NT2/D1 (cell line): ENCODE measurements at regions not wholly inside any gene's neighbourhood (a gene's known extent, or its start where the extent isn't known, plus 50 kb on each side); places are given as distances from the start of the nearest gene placed in this dataset.

Source experiments
- DNase-seq: peaks from one replicate; pipeline ENCODE4 v3.0.0-alpha.2; 2011; ENCODE audit warnings: low read depth, low spot score
- H3K27me3 ChIP-seq: 2 replicates; pipeline ENCODE4 v1.6.0; 2011; ENCODE audit warnings: mild to moderate bottlenecking; ENCODE audit not compliant: insufficient read length, insufficient read depth
- H3K36me3 ChIP-seq: 2 replicates; pipeline ENCODE4 v1.6.1; 2011; ENCODE audit warnings: mild to moderate bottlenecking, low read length, mixed read lengths; ENCODE audit not compliant: insufficient read depth, insufficient read length
- H3K4me1 ChIP-seq: 2 replicates; pipeline ENCODE4 v1.5.1; 2011; ENCODE audit not compliant: insufficient read depth, insufficient read length
- H3K4me3 ChIP-seq: 2 replicates; pipeline ENCODE4 v1.5.1; 2011; ENCODE audit warnings: low read depth; ENCODE audit not compliant: insufficient read length
- H3K9ac ChIP-seq: 2 replicates; pipeline ENCODE4 v1.6.0; 2011; ENCODE audit warnings: low read depth; ENCODE audit not compliant: insufficient read length
- H3K9me3 ChIP-seq: 2 replicates; pipeline ENCODE4 v1.5.1; 2011; ENCODE audit warnings: mild to moderate bottlenecking, low read length; ENCODE audit not compliant: insufficient read depth
- SUZ12 ChIP-seq: IDR thresholded peaks from 2 replicates; pipeline ENCODE4 v1.6.1; 2011; ENCODE audit not compliant: insufficient read length, insufficient read depth; ENCODE audit errors: extremely low read depth
- YY1 ChIP-seq: IDR thresholded peaks from 2 replicates; pipeline ENCODE4 v1.6.1; 2011; ENCODE audit not compliant: insufficient read length, insufficient read depth
- ZNF274 ChIP-seq: IDR thresholded peaks from 2 replicates; pipeline ENCODE4 v1.6.1; 2011; ENCODE audit warnings: mild to moderate bottlenecking, low read depth, low read length

- peaks cover 5% of the 10 kb centered on the region for H3K27me3 ChIP-seq
- H3K9ac ChIP-seq: no peak overlapping the region
- H3K4me3 ChIP-seq: no peak overlapping the region
- no peaks in the 10 kb centered on the region for H3K9me3 ChIP-seq
- DNase-seq: no peak
- TF ChIP-seq YY1: no peak
- no peak for TF ChIP-seq SUZ12
- TF ChIP-seq ZNF274: no peak
- no peaks in the 10 kb centered on the region for H3K36me3 ChIP-seq
- peaks cover 6% of the 10 kb centered on the region for H3K4me1 ChIP-seq
Observed at GRCh38 chr17:79538291-79538690, 72.6 kb downstream of the RBFOX3 start.

- H3K36me3 ChIP-seq: no peaks in the 10 kb centered on the region
- no peak overlapping the region for H3K4me3 ChIP-seq
- H3K9me3 ChIP-seq: no peaks in the 10 kb centered on the region
- no peak for TF ChIP-seq ZNF274
- no peak for TF ChIP-seq YY1
- TF ChIP-seq SUZ12: no peak
- DNase-seq: no peak
- peaks cover 3% of the 10 kb centered on the region for H3K27me3 ChIP-seq
- H3K9ac ChIP-seq: no peak overlapping the region
- peaks cover 8% of the 10 kb centered on the region for H3K4me1 ChIP-seq
Observed at GRCh38 chr17:79537686-79538085, 73.2 kb downstream of the RBFOX3 start.

- peaks cover 13% of the 10 kb centered on the region for H3K4me1 ChIP-seq
- no peak overlapping the region for H3K9ac ChIP-seq
- H3K4me3 ChIP-seq: no peak overlapping the region
- no peaks in the 10 kb centered on the region for H3K36me3 ChIP-seq
- no peak for TF ChIP-seq YY1
- no peak for TF ChIP-seq SUZ12
- TF ChIP-seq ZNF274: no peak
- DNase-seq: no peak
- no peaks in the 10 kb centered on the region for H3K9me3 ChIP-seq
- peaks cover 3% of the 10 kb centered on the region for H3K27me3 ChIP-seq
Observed at GRCh38 chr17:79537061-79537460, 73.8 kb downstream of the RBFOX3 start.

- no peak overlapping the region for H3K4me3 ChIP-seq
- TF ChIP-seq SUZ12 (no peak), YY1 (no peak), ZNF274 (no peak)
- peaks cover 13% of the 10 kb centered on the region for H3K4me1 ChIP-seq
- H3K36me3 ChIP-seq: no peaks in the 10 kb centered on the region
- H3K9ac ChIP-seq: no peak overlapping the region
- H3K27me3 ChIP-seq: peaks cover 3% of the 10 kb centered on the region
- no peaks in the 10 kb centered on the region for H3K9me3 ChIP-seq
- no peak for DNase-seq
Observed at GRCh38 chr17:79536212-79536840, 74.5 kb downstream of the RBFOX3 start.

- Histone ChIP-seq H3K27me3 (peaks cover 3% of the 10 kb centered on the region), H3K9me3 (no peaks in the 10 kb centered on the region), H3K4me3 (no peak overlapping the region), H3K9ac (no peak overlapping the region), H3K4me1 (peaks cover 20% of the 10 kb centered on the region), H3K36me3 (no peaks in the 10 kb centered on the region)
- TF ChIP-seq YY1 (no peak), SUZ12 (no peak), ZNF274 (no peak)
- no peak for DNase-seq
Observed at GRCh38 chr17:79535728-79536025, 75.2 kb downstream of the RBFOX3 start.

DNA sequence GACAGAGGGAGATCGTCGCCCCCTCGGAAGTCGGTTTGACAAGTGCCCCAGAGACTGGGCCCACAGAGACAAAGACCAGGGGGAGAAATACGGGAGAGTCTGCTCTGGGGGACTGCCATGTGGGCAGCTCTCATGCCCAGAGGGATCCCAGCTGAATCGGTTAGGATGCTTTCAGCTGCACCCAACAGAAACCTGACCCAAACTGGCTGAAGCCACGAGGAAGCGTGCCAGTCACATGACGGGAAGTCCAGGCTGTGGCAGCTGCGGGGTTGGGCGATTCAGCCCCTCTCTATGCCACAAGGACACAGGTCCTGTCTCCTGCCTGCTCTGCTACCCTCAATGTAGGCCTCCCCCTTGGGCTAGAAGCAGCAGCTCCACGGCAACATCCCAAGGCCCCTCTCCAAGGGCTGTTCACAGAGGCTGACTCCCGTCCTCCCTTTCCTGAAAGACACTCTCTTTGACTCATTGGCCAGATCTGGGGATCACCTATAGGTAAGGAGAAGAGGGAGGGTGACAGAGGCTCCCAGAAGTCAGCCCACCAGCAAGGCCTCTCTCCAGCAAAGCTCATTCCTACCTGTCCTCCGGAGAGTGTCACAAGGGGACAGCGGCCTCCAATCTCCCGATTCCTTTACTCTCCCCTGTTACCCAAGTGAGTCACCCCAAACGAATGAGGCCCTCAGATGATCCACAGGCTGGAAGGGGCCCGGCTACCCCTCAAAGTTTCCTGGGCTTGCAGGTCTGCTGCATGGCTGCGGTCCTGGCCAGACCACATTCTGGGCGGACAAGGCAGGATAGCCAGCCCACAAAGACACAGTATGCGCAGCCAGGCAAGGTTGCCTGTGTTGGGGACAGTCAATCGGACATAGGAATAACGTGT lies 75.8 kb downstream of the RBFOX3 start:
- Histone ChIP-seq H3K4me1 (peaks cover 25% of the 10 kb centered on the region), H3K27me3 (peaks cover 2% of the 10 kb centered on the region), H3K4me3 (no peak overlapping the region), H3K36me3 (no peaks in the 10 kb centered on the region), H3K9me3 (no peaks in the 10 kb centered on the region), H3K9ac (no peak overlapping the region)
- TF ChIP-seq ZNF274 (no peak), SUZ12 (no peak), YY1 (no peak)
- no peak for DNase-seq

- no peak for TF ChIP-seq SUZ12
- TF ChIP-seq ZNF274: no peak
- TF ChIP-seq YY1: no peak
- Histone ChIP-seq H3K4me1 (peaks cover 35% of the 10 kb centered on the region), H3K9me3 (no peaks in the 10 kb centered on the region), H3K27me3 (no peaks in the 10 kb centered on the region), H3K36me3 (no peaks in the 10 kb centered on the region), H3K9ac (no peak overlapping the region), H3K4me3 (no peak overlapping the region)
- no peak for DNase-seq
Observed at GRCh38 chr17:79534111-79534510, 76.7 kb downstream of the RBFOX3 start.
